Pancreas (tissue), 10 donors: ENCODE measurements at regions not wholly inside any gene's neighbourhood (a gene's known extent, or its start where the extent isn't known, plus 50 kb on each side); places are given as distances from the start of the nearest gene placed in this dataset.

ENCODE experiments used
- ATAC-seq, 4 donors: fragments of 200-7000 bp; cut with Tn5 transposase; one replicate each; pipeline versions ENCODE4 v1.8.0 to v1.9.1; 2020; ENCODE audit warnings: mild to moderate bottlenecking in 4 of 4, moderate library complexity in 4 of 4
- DNase-seq, 6 donors: peaks; one replicate each; pipeline ENCODE4 v3.0.0-alpha.2; 2020
- FAIRE-seq: peaks from 2 replicates; lab custom pipeline; 2012; peaks lifted over from hg19 to GRCh38; lab: Jason Lieb, UNC
- H3K27ac ChIP-seq, 4 donors: fragments of 200-600 bp; sonication (generic); 1 replicate in 3 of 4; 2 replicates in 1 of 4; pipeline versions ENCODE4 v1.5.0 to v1.8.0; 2020
- H3K27me3 ChIP-seq, 4 donors: fragments of 200-600 bp; one replicate each; pipeline ENCODE4 v1.8.0; 2021
- H3K36me3 ChIP-seq, 3 donors: fragments of 200-600 bp; sonication (generic) in 1 of 3; one replicate each; pipeline versions ENCODE4 v1.5.0 to v1.8.0; 2020 to 2021
- H3K4me1 ChIP-seq, 3 donors: fragments of 200-600 bp; one replicate each; pipeline ENCODE4 v1.8.0; 2021
- H3K4me3 ChIP-seq, 4 donors: fragments of 200-600 bp; sonication (generic) in 2 of 4; one replicate each; pipeline versions ENCODE4 v1.5.0 to v1.8.0; 2020 to 2021
- H3K9me3 ChIP-seq, 4 donors: fragments of 200-600 bp; one replicate each; pipeline ENCODE4 v1.8.0; 2021
- WGBS, 2 donors: extraction: QIAGEN DNeasy Blood & Tissue Kit; methylation state at CpG; one replicate each; pipeline ENCODE4 v1.1.7; 2013; 5-methylcytosine and 5-hydroxymethylcytosine counted together
- intact Hi-C, 3 donors: fragments of 100-400 bp; cut with DNase I; formaldehyde crosslinking; loops; one replicate each; pipeline versions ENCODE4 v1.11.1 to v1.14.2; 2022
- TF ChIP-seq, protein P1 (sequence below), 4 donors: fragments of 200-600 bp; sonication (generic) in 3 of 4; IDR thresholded peaks; one replicate each; pipeline versions ENCODE4 v1.5.0 to v1.8.0; 2021; ENCODE audit warnings: antibody characterized with exemption in 4 of 4
- donor health status: healthy with polysubstance abuse.
- donor health status: DM: no; HTN: no; CAD: no; lungs with moderate emphysema.
- donor health status: DM: no; HTN: no; CAD: no.
- donor health status: control.
- donor health status: control.
- donor health status: Bipolar disorder and iron deficiency.
- donor health status: DM: yes; HTN: yes; CAD: no.
- donor health status: DM: no; HTN: no; CAD: no.
- donor health status: DM: no; HTN: no; CAD: no.
- donor health status: DM: yes; HTN: yes; CAD: no.

DNA sequence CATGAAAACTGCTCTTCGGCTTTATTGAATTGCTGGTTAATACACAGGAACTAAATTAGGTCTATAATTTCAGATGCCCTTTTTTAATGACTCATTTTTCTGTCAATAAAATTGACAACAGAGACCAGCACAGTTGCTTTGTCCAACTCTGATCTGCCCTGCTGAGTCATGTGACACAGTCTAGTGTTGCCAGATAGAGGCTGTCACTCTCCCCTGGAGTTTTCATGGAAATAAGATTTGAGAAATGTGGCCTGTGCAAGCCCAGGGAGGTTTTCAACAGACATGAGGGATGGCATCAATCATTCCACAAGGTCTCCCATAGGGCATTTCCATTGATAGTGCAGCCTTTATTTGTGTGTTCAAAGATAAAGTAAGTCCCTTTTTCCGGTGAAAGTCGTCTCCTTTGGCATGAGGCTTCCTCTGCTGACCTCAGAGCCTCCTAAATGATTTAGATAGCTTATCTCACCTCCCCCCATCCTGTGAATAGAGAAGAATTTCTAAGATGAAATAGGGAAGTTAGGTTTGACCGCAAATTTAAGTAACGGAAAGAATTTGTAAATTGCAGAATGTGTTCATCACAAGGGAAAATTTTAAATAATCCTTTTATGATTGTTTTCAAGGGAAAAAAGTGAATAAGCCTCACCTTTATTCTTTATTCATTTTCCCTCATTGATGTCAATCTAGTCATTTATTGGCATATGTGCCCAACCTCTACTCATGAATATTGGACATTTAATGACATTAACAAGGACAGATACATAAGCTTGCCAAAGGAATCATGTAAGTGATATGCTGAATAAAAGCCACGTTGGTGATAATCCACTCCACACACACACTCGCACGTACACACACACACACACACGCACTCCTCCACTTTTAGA, 277.7 kb downstream of the ADGB start:
- Histone ChIP-seq H3K4me3 (no peak overlapping the region), H3K36me3 (no peaks in the 10 kb centered on the region), H3K9me3 (no peaks in the 10 kb centered on the region), H3K27me3 (peaks cover 0 to 3% (median 0%) of the 10 kb centered on the region in 4 donors), H3K27ac (no peak overlapping the region), H3K4me1 (peaks cover 0 to 9% (median 4%) of the 10 kb centered on the region in 3 donors)
- DNase-seq: no peak
- TF ChIP-seq, protein P1, sequence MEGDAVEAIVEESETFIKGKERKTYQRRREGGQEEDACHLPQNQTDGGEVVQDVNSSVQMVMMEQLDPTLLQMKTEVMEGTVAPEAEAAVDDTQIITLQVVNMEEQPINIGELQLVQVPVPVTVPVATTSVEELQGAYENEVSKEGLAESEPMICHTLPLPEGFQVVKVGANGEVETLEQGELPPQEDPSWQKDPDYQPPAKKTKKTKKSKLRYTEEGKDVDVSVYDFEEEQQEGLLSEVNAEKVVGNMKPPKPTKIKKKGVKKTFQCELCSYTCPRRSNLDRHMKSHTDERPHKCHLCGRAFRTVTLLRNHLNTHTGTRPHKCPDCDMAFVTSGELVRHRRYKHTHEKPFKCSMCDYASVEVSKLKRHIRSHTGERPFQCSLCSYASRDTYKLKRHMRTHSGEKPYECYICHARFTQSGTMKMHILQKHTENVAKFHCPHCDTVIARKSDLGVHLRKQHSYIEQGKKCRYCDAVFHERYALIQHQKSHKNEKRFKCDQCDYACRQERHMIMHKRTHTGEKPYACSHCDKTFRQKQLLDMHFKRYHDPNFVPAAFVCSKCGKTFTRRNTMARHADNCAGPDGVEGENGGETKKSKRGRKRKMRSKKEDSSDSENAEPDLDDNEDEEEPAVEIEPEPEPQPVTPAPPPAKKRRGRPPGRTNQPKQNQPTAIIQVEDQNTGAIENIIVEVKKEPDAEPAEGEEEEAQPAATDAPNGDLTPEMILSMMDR (IDR thresholded peaks at IDR 0.05): no peak
- ATAC-seq: peak in 3 of 4 donors; percentile 22 to 49 (median 44)
- WGBS, 2 donors: 53 to 56% methylated on average over 9 of the region's 9 CpGs
- intact Hi-C loops: no loop called here
- FAIRE-seq: no peak

DNA sequence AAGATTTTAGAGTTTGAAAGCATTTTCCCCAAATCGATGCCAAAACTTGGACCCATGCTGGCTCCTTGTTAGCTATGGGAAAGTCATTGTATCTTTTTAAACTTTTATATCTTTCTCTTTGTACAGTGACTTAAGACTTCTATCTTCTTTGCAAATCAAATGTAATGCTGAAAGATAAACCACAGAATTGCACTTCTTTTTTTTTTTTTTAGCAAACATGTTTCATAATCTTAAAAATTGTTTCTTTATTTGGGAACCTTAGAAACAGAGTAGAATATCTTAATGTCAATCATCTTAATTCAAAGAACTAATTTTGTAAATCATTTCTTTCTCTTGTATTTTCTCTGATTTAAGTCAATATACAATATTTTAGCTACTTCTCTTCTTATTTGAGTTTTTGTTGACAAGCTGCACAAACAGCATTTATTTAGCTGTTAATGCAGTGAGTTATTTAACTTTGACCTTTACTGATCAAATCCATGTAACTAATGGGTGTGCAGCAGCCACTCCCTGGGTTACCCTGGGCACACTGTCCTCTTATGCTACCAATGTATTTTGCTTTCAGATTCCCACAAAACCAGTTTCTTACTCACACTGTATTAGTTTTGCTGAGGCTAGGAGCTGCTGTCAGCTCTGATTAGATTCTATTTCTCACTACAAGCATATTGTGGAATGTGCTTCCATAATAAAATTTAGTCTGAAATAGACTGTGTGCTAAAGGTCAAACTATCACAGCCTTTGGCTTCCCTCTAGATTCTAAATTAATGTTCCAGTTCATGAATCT, 279.6 kb downstream of the ADGB start:
- Histone ChIP-seq H3K9me3 (no peaks in the 10 kb centered on the region), H3K4me3 (no peak overlapping the region), H3K4me1 (peaks cover 0 to 9% (median 4%) of the 10 kb centered on the region in 3 donors), H3K27me3 (peaks cover 0 to 3% (median 0%) of the 10 kb centered on the region in 4 donors), H3K27ac (no peak overlapping the region), H3K36me3 (no peaks in the 10 kb centered on the region)
- no peak for DNase-seq
- intact Hi-C loops: no loop called here
- TF ChIP-seq, protein P1 (IDR thresholded peaks at IDR 0.05): no peak
- 78 to 85% methylated on average over 1 of the region's 1 CpG for WGBS, 2 donors
- peak in 3 of 4 donors; percentile 64 to 77 (median 74) for ATAC-seq
- FAIRE-seq: no peak

DNA sequence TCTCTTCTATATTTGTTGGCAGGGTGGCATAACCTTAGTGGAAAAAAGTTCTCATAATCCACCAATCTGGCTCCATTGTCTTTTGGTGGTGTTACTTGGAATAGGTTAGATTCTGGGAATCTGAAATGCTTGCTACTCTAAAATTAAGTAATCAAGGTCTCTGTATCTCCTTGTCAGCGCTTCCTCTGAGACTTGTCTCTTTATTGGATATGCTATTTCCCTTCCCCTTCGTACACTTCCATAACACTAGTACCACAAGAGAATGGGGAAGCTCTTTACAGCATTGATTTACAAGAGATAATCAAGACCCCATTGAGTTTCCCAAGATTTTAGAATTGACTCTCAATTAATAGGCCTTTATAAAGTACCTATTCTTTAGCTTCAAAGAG, 280.2 kb downstream of the ADGB start:
- TF ChIP-seq, protein P1 (IDR thresholded peaks at IDR 0.05): no peak
- no peak for FAIRE-seq
- H3K4me1 ChIP-seq: peaks cover 0 to 9% (median 4%) of the 10 kb centered on the region in 3 donors
- no peak for DNase-seq
- intact Hi-C loops: no loop called here
- H3K36me3 ChIP-seq: no peaks in the 10 kb centered on the region
- WGBS, 2 donors: 93% methylated on average over 2 of the region's 2 CpGs
- peak in 1 of 4 donors; percentile 45 for ATAC-seq
- H3K4me3 ChIP-seq: no peak overlapping the region
- peaks cover 0 to 3% (median 0%) of the 10 kb centered on the region in 4 donors for H3K27me3 ChIP-seq
- H3K9me3 ChIP-seq: no peaks in the 10 kb centered on the region
- H3K27ac ChIP-seq: no peak overlapping the region

DNA sequence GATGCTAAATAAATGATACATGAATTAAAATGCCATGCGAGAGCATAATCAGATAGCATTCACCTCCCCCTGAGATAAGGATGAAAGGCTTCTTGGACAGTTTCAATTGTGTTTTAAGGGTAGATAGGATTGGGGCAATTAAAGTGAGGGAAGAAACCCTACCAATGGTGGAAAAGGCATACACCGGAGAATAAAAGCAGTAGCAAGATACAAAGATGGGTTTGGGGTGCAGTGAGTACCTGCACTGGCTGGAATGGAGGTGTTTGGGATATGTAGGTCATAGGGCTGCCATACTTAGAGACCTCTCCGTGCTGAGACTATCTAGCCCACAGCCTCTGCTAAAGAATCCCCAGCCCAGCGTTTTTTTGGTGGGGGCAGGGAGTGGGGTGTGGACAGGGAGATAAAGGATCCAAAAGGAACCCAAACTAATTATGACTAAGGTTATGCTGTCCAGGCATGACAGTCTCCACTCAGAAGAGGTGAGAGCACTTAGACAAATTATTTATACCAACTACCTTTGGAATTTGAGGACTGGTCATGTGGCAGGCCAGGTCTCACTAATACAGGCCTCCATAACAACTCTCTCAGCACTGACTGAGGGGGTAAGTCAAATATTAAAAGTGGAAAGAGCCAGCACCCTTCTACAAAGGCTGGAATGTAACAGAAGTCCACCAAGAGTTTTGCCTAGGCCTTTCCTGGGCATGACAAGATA, 280.8 kb downstream of the ADGB start:
- H3K27ac ChIP-seq: no peak overlapping the region
- H3K36me3 ChIP-seq: no peaks in the 10 kb centered on the region
- WGBS, 2 donors: 63 to 67% methylated on average over 4 of the region's 4 CpGs
- DNase-seq: no peak
- TF ChIP-seq, protein P1 (IDR thresholded peaks at IDR 0.05): no peak
- H3K4me1 ChIP-seq: peaks cover 0 to 9% (median 4%) of the 10 kb centered on the region in 3 donors
- peaks cover 0 to 3% (median 0%) of the 10 kb centered on the region in 4 donors for H3K27me3 ChIP-seq
- no peak for ATAC-seq
- intact Hi-C loops: no loop called here
- no peak overlapping the region for H3K4me3 ChIP-seq
- no peaks in the 10 kb centered on the region for H3K9me3 ChIP-seq
- FAIRE-seq: no peak
